ENCODE measurements at regions not wholly inside any gene's neighbourhood (a gene's known extent, or its start where the extent isn't known, plus 50 kb on each side); places are given as distances from the start of the nearest gene placed in this dataset.

GRCh38 chr15:46766021-46766420 is 951.3 kb upstream of the SEMA6D start:
- no peaks in the 10 kb centered on the region for H3K27me3 ChIP-seq (replicated peaks; ENCODE audit: insufficient read depth, low read depth, low read length, poor library complexity)
- H3K36me3 ChIP-seq (ENCODE audit: insufficient read depth, low read length, poor library complexity, severe bottlenecking), result no peaks in the 10 kb centered on the region
- no peaks in the 10 kb centered on the region for H3K4me1 ChIP-seq (ENCODE audit: insufficient read depth, low read length, poor library complexity, severe bottlenecking)
- no peak overlapping the region for H3K4me3 ChIP-seq (ENCODE audit: low read depth, low read length, poor library complexity, severe bottlenecking)
- ChIA-PET CTCF (no interaction called here), POLR2A (ENCODE audit: low non-redundant PET) (no interaction called here)
- no TSS peak for BruUV-seq (replicated peaks)
- no peak for TF ChIP-seq EZH2 (IDR thresholded peaks at IDR 0.05; ENCODE audit: borderline replicate concordance, low read depth, low read length, poor library complexity, severe bottlenecking)
- TF ChIP-seq CTCF (conservative IDR thresholded peaks at IDR 0.05; ENCODE audit: low read depth, low read length), result no peak
- DNase-seq (ENCODE audit: low spot score), result no peak
- H3K9me3 ChIP-seq (ENCODE audit: low read depth, low read length, poor library complexity, severe bottlenecking), result no peaks in the 10 kb centered on the region
- no peak overlapping the region for H3K27ac ChIP-seq (ENCODE audit: low read depth, low read length, poor library complexity, severe bottlenecking)
- intact Hi-C loops (cut with micrococcal nuclease; ENCODE audit: unreplicated experiment), result no loop called here

GRCh38 chr15:46768287-46768686 is 949.0 kb upstream of the SEMA6D start:
- ChIA-PET POLR2A (ENCODE audit: low non-redundant PET) (no interaction called here), CTCF (no interaction called here)
- intact Hi-C loops (cut with micrococcal nuclease; ENCODE audit: unreplicated experiment), result no loop called here
- Histone ChIP-seq H3K27me3 (replicated peaks; ENCODE audit: insufficient read depth, low read depth, low read length, poor library complexity) (no peaks in the 10 kb centered on the region), H3K4me1 (ENCODE audit: insufficient read depth, low read length, poor library complexity, severe bottlenecking) (no peaks in the 10 kb centered on the region), H3K27ac (ENCODE audit: low read depth, low read length, poor library complexity, severe bottlenecking) (no peak overlapping the region), H3K4me3 (ENCODE audit: low read depth, low read length, poor library complexity, severe bottlenecking) (no peak overlapping the region), H3K36me3 (ENCODE audit: insufficient read depth, low read length, poor library complexity, severe bottlenecking) (no peaks in the 10 kb centered on the region), H3K9me3 (ENCODE audit: low read depth, low read length, poor library complexity, severe bottlenecking) (no peaks in the 10 kb centered on the region)
- no peak for TF ChIP-seq CTCF (conservative IDR thresholded peaks at IDR 0.05; ENCODE audit: low read depth, low read length)
- no peak for DNase-seq (ENCODE audit: low spot score)
- BruUV-seq (replicated peaks), result no TSS peak

GRCh38 chr15:46773016-46773415 is 944.3 kb upstream of the SEMA6D start:
- TF ChIP-seq CTCF (conservative IDR thresholded peaks at IDR 0.05; ENCODE audit: low read depth, low read length) (no peak), EZH2 (IDR thresholded peaks at IDR 0.05; ENCODE audit: borderline replicate concordance, low read depth, low read length, poor library complexity, severe bottlenecking) (no peak)
- no peak for DNase-seq (ENCODE audit: low spot score)
- Histone ChIP-seq H3K9me3 (ENCODE audit: low read depth, low read length, poor library complexity, severe bottlenecking) (no peaks in the 10 kb centered on the region), H3K27ac (ENCODE audit: low read depth, low read length, poor library complexity, severe bottlenecking) (no peak overlapping the region), H3K4me1 (ENCODE audit: insufficient read depth, low read length, poor library complexity, severe bottlenecking) (no peaks in the 10 kb centered on the region), H3K27me3 (replicated peaks; ENCODE audit: insufficient read depth, low read depth, low read length, poor library complexity) (no peaks in the 10 kb centered on the region), H3K4me3 (ENCODE audit: low read depth, low read length, poor library complexity, severe bottlenecking) (no peak overlapping the region), H3K36me3 (ENCODE audit: insufficient read depth, low read length, poor library complexity, severe bottlenecking) (no peaks in the 10 kb centered on the region)
- CTCF ChIA-PET, result no interaction called here
- intact Hi-C loops (cut with micrococcal nuclease; ENCODE audit: unreplicated experiment), result no loop called here
- BruUV-seq (replicated peaks), result no TSS peak
- POLR2A ChIA-PET (ENCODE audit: low non-redundant PET), result no interaction called here
